ENCODE measurements at regions not wholly inside any gene's neighbourhood (a gene's known extent, or its start where the extent isn't known, plus 50 kb on each side); places are given as distances from the start of the nearest gene placed in this dataset.

DNA sequence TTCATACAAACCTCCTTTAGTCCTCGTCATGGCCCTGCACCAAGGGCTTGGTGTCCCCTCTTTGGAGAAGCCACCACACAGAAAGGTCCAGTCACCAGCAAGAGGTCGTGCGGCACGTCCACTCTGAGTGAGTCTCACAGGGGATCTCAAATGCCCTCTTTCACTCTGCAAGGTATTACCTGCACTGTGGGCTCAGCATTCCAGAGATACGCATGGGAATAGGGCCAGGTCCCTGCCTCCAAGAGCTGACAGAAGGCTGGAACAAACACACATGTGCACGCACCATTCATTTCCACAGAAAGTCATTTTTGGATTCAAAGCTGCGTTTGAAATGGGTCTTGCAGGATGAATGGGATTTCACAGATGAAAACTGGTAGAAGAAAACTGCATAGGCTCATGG, 50.4 kb upstream of the TJP1 start:
- TF ChIP-seq, protein P1, sequence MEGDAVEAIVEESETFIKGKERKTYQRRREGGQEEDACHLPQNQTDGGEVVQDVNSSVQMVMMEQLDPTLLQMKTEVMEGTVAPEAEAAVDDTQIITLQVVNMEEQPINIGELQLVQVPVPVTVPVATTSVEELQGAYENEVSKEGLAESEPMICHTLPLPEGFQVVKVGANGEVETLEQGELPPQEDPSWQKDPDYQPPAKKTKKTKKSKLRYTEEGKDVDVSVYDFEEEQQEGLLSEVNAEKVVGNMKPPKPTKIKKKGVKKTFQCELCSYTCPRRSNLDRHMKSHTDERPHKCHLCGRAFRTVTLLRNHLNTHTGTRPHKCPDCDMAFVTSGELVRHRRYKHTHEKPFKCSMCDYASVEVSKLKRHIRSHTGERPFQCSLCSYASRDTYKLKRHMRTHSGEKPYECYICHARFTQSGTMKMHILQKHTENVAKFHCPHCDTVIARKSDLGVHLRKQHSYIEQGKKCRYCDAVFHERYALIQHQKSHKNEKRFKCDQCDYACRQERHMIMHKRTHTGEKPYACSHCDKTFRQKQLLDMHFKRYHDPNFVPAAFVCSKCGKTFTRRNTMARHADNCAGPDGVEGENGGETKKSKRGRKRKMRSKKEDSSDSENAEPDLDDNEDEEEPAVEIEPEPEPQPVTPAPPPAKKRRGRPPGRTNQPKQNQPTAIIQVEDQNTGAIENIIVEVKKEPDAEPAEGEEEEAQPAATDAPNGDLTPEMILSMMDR (conservative IDR thresholded peaks at IDR 0.05; ENCODE audit: low read length) = no peak
- TF ChIP-seq EZH2phosphoT487 (IDR thresholded peaks at IDR 0.05; ENCODE audit: borderline replicate concordance, low read depth, low read length) = no peak
